Lower leg skin (tissue), 3 donors: ENCODE measurements at regions not wholly inside any gene's neighbourhood (a gene's known extent, or its start where the extent isn't known, plus 50 kb on each side); places are given as distances from the start of the nearest gene placed in this dataset.

Experiments used
- CTCF ChIP-seq, 3 donors: fragments of 450-650 bp; IDR thresholded peaks; one replicate each; pipeline ENCODE4 v1.5.1; 2016; ENCODE audit warnings: antibody characterized with exemption in 3 of 3, mild to moderate bottlenecking in 3 of 3, moderate library complexity in 2 of 3
- POLR2A ChIP-seq, 2 donors: fragments of 450-650 bp; IDR thresholded peaks; one replicate each; pipeline ENCODE4 v1.6.1; 2016 to 2017; ENCODE audit warnings: antibody characterized with exemption in 2 of 2, mild to moderate bottlenecking in 1 of 2, moderate library complexity in 1 of 2

- TF ChIP-seq CTCF (IDR thresholded peaks at IDR 0.05) (no peak), POLR2A (IDR thresholded peaks at IDR 0.05) (no peak)
Observed at GRCh38 chr4:149005191-149005590, 563.0 kb upstream of the NR3C2 start.
